H9 (cell line): ENCODE measurements at regions not wholly inside any gene's neighbourhood (a gene's known extent, or its start where the extent isn't known, plus 50 kb on each side); places are given as distances from the start of the nearest gene placed in this dataset.

Source experiments
- DNase-seq: peaks from one replicate; pipeline ENCODE4 v3.0.0-alpha.2; 2017
- H2AFZ ChIP-seq: one replicate; pipeline ENCODE4 v1.6.1; 2013; ENCODE audit warnings: mild to moderate bottlenecking, low read length, control low read depth, moderate library complexity
- H2AK5ac ChIP-seq: 2 replicates; pipeline ENCODE4 v1.6.1; 2013; ENCODE audit warnings: low read length, control low read depth, mixed read lengths; ENCODE audit not compliant: insufficient read length
- H2BK120ac ChIP-seq: one replicate; pipeline ENCODE4 v1.6.1; 2013; ENCODE audit warnings: low read depth, mild to moderate bottlenecking, low read length, control low read depth, inconsistent platforms; ENCODE audit not compliant: poor library complexity, severe bottlenecking
- H2BK12ac ChIP-seq: 2 replicates; pipeline ENCODE4 v1.6.1; 2013; ENCODE audit warnings: low read length, control low read depth, mixed read lengths, low read depth; ENCODE audit not compliant: insufficient read length
- H2BK15ac ChIP-seq: 2 replicates; pipeline ENCODE4 v1.6.1; 2013; ENCODE audit warnings: low read depth, low read length, control low read depth
- H2BK20ac ChIP-seq: one replicate; pipeline ENCODE4 v1.6.1; 2013; ENCODE audit warnings: low read depth, mild to moderate bottlenecking, low read length, control low read depth, inconsistent platforms; ENCODE audit not compliant: poor library complexity, severe bottlenecking
- H2BK5ac ChIP-seq: 2 replicates; pipeline ENCODE4 v1.6.1; 2013; ENCODE audit warnings: low read length, control low read depth, mixed read lengths; ENCODE audit not compliant: insufficient read length
- H3K14ac ChIP-seq: 2 replicates; pipeline ENCODE4 v1.6.1; 2013; ENCODE audit warnings: low read length, control low read depth; ENCODE audit not compliant: insufficient read depth
- H3K18ac ChIP-seq: 2 replicates; pipeline ENCODE4 v1.6.1; 2013; ENCODE audit warnings: low read depth, mild to moderate bottlenecking, mixed read lengths, low read length, control low read depth; ENCODE audit not compliant: insufficient read length
- H3K23ac ChIP-seq: 2 replicates; pipeline ENCODE4 v1.6.1; 2013; ENCODE audit warnings: low read length, control low read depth, mixed read lengths, low read depth; ENCODE audit not compliant: insufficient read length
- H3K23me2 ChIP-seq: 2 replicates; pipeline ENCODE4 v1.6.1; 2013; ENCODE audit warnings: low read depth, mild to moderate bottlenecking, mixed read lengths, low read length, control low read depth; ENCODE audit not compliant: insufficient read length, poor library complexity, severe bottlenecking
- H3K27ac ChIP-seq: 2 replicates; pipeline ENCODE4 v1.5.1; 2013; ENCODE audit warnings: low read length, control low read depth, mixed read lengths, low read depth; ENCODE audit not compliant: insufficient read length
- H3K27me3 ChIP-seq: 2 replicates; pipeline ENCODE4 v1.6.1; 2013; ENCODE audit warnings: low read length, control low read depth, inconsistent platforms; ENCODE audit not compliant: insufficient read depth
- H3K4ac ChIP-seq: 2 replicates; pipeline ENCODE4 v1.6.1; 2013; ENCODE audit warnings: low read depth, mild to moderate bottlenecking, control low read depth, inconsistent platforms, low read length, moderate library complexity
- H3K4me1 ChIP-seq: 2 replicates; pipeline ENCODE4 v1.6.1; 2013; ENCODE audit warnings: low read length, control low read depth, inconsistent platforms; ENCODE audit not compliant: insufficient read depth
- H3K4me2 ChIP-seq: 2 replicates; pipeline ENCODE4 v1.6.1; 2013; ENCODE audit warnings: low read length, control low read depth, mixed read lengths; ENCODE audit not compliant: insufficient read length, insufficient read depth
- H3K56ac ChIP-seq: 2 replicates; pipeline ENCODE4 v1.6.1; 2013; ENCODE audit warnings: low read depth, mild to moderate bottlenecking, mixed read lengths, low read length, control low read depth; ENCODE audit not compliant: insufficient read length
- H3K79me1 ChIP-seq: 2 replicates; pipeline ENCODE4 v1.6.1; 2013; ENCODE audit warnings: low read depth, mild to moderate bottlenecking, moderate library complexity, low read length, control low read depth, inconsistent platforms; ENCODE audit not compliant: insufficient read depth, poor library complexity, severe bottlenecking
- H3K79me2 ChIP-seq: 2 replicates; pipeline ENCODE4 v1.6.1; 2013; ENCODE audit warnings: low read length, control low read depth, inconsistent platforms; ENCODE audit not compliant: insufficient read depth
- H3K9ac ChIP-seq: 2 replicates; pipeline ENCODE4 v1.6.1; 2013; ENCODE audit warnings: low read length, control low read depth, mixed read lengths; ENCODE audit not compliant: insufficient read length; ENCODE audit errors: extremely low read depth
- H3K9me3 ChIP-seq: one replicate; pipeline ENCODE4 v1.6.1; 2013; ENCODE audit warnings: low read depth, low read length, inconsistent platforms; ENCODE audit not compliant: control insufficient read depth
- H3T11ph ChIP-seq: one replicate; pipeline ENCODE4 v1.6.1; 2013; ENCODE audit warnings: mild to moderate bottlenecking, low read length, control low read depth, inconsistent platforms
- H4K20me1 ChIP-seq: one replicate; pipeline ENCODE4 v1.6.1; 2013; ENCODE audit not compliant: control insufficient read depth, insufficient read length, insufficient read depth
- H4K5ac ChIP-seq: 2 replicates; pipeline ENCODE4 v1.6.1; 2013; ENCODE audit warnings: low read depth, mild to moderate bottlenecking, mixed read lengths, low read length, control low read depth; ENCODE audit not compliant: insufficient read length
- H4K8ac ChIP-seq: replicated peaks from 2 replicates; pipeline ENCODE4 v1.6.1; 2013; ENCODE audit warnings: low read length, control low read depth, mixed read lengths, low read depth; ENCODE audit not compliant: insufficient read length
- H4K91ac ChIP-seq: 2 replicates; pipeline ENCODE4 v1.6.1; 2013; ENCODE audit warnings: low read depth, mild to moderate bottlenecking, moderate library complexity, mixed read lengths, low read length, control low read depth; ENCODE audit not compliant: insufficient read length
- H3K27ac Mint-ChIP-seq, 3 experiments: 2 replicates in 2 of 3; 3 replicates in 1 of 3; pipeline ENCODE4 v1.8.0; 2020 to 2021; ENCODE audit warnings: mixed read lengths in 3 of 3, mild to moderate bottlenecking in 1 of 3, moderate library complexity in 1 of 3
- H3K27me3 Mint-ChIP-seq: 2 replicates; pipeline ENCODE4 v1.8.0; 2021; ENCODE audit warnings: low read depth, mild to moderate bottlenecking, moderate library complexity, mixed read lengths
- H3K36me3 Mint-ChIP-seq, 3 experiments: 2 replicates in 2 of 3; 3 replicates in 1 of 3; pipeline ENCODE4 v1.8.0; 2020 to 2021; ENCODE audit warnings: low read depth in 3 of 3, mixed read lengths in 3 of 3; ENCODE audit not compliant: insufficient read depth in 1 of 3
- H3K4me1 Mint-ChIP-seq, 2 experiments: 2 replicates each; pipeline ENCODE4 v1.8.0; 2020; ENCODE audit warnings: mixed read lengths in 2 of 2
- H3K4me3 Mint-ChIP-seq, 2 experiments: 2 replicates in 1 of 2; 3 replicates in 1 of 2; pipeline ENCODE4 v1.8.0; 2020 to 2021; ENCODE audit warnings: mild to moderate bottlenecking in 2 of 2, mixed read lengths in 2 of 2, moderate library complexity in 1 of 2
- H3K9me3 Mint-ChIP-seq, 2 experiments: 2 replicates in 1 of 2; 3 replicates in 1 of 2; pipeline ENCODE4 v1.8.0; 2020; ENCODE audit warnings: mild to moderate bottlenecking in 2 of 2, mixed read lengths in 2 of 2, moderate library complexity in 1 of 2
- CTCF ChIP-seq: fragments of 200-600 bp; sonication (generic); conservative IDR thresholded peaks from 3 replicates; pipeline ENCODE4 v1.8.0; 2021; ENCODE audit warnings: antibody characterized with exemption, mild to moderate bottlenecking
- WGBS: extraction: QIAGEN DNeasy Blood & Tissue Kit; methylation state at CpG from one replicate; pipeline ENCODE4 v1.1.7; 2013; ENCODE audit warnings: missing lambda C conversion rate, low lambda C conversion rate, mixed read lengths; ENCODE audit not compliant: insufficient read length; ENCODE audit errors: extremely low coverage; 5-methylcytosine and 5-hydroxymethylcytosine counted together

DNA sequence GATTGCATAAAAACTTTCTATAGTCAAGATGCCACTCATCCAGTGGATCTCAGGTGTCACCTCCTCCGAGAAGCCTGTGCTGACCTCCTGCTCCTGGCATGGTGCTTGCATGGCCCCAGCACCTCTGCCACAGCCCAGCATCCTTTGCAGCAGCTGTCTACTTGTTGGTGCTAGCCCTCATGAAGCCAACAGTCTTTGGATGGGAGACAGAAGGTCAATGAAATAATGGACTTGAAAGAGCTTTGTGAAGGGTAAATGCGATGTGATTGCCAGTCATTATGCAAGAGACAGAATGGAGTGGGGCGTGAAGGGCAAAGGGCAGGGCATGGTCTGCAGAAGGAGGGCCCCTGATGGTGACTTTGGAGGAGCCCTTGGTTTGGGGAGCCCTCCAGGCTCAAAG lies 63.0 kb upstream of the CLMN start:
- Histone ChIP-seq H3K9me3 (no peaks in the 10 kb centered on the region), H3K23me2 (no peaks in the 10 kb centered on the region), H3K4ac (no peak overlapping the region), H3K18ac (no peak overlapping the region), H3K79me1 (no peaks in the 10 kb centered on the region), H3K4me2 (no peak overlapping the region), H3K14ac (no peak overlapping the region), H3K4me1 (no peaks in the 10 kb centered on the region), H2BK5ac (no peak overlapping the region), H3K27ac (no peak overlapping the region), H2BK120ac (no peak overlapping the region), H3K9ac (no peak overlapping the region), H3K23ac (no peak overlapping the region), H2AFZ (no peak overlapping the region), H3K27me3 (no peaks in the 10 kb centered on the region), H3T11ph (no peak overlapping the region), H2BK20ac (no peak overlapping the region), H2BK15ac (no peak overlapping the region), H4K20me1 (no peaks in the 10 kb centered on the region), H2BK12ac (no peak overlapping the region), H4K5ac (no peak overlapping the region), H4K8ac (no peak overlapping the region), H4K91ac (no peak overlapping the region), H3K56ac (no peak overlapping the region), H2AK5ac (no peak overlapping the region), H3K79me2 (no peaks in the 10 kb centered on the region)
- DNase-seq = no peak
- Mint-ChIP-seq H3K36me3 (peaks cover 4 to 25% (median 5%) of the 10 kb centered on the region in 3 experiments; a peak in 5 of 7 replicates), H3K9me3 (peaks cover 23 to 28% of the 10 kb centered on the region in 2 experiments), H3K4me1 (peaks cover 2 to 3% of the 10 kb centered on the region in 2 experiments; a peak in 2 of 4 replicates), H3K27ac (no peak overlapping the region), H3K4me3 (no peak overlapping the region), H3K27me3 (peaks cover 9% of the 10 kb centered on the region)
- WGBS = no CpG with 5 or more reads among the region's 3 CpGs
- no peak for TF ChIP-seq CTCF
